ENCODE measurements at regions not wholly inside any gene's neighbourhood (a gene's known extent, or its start where the extent isn't known, plus 50 kb on each side); places are given as distances from the start of the nearest gene placed in this dataset.

- TF ChIP-seq POLR2AphosphoS5 (IDR thresholded peaks at IDR 0.05; ENCODE audit: low read depth) = no peak
- TF ChIP-seq REST (IDR thresholded peaks at IDR 0.05; ENCODE audit: unreplicated experiment) = no peak
- TF ChIP-seq, protein P1, sequence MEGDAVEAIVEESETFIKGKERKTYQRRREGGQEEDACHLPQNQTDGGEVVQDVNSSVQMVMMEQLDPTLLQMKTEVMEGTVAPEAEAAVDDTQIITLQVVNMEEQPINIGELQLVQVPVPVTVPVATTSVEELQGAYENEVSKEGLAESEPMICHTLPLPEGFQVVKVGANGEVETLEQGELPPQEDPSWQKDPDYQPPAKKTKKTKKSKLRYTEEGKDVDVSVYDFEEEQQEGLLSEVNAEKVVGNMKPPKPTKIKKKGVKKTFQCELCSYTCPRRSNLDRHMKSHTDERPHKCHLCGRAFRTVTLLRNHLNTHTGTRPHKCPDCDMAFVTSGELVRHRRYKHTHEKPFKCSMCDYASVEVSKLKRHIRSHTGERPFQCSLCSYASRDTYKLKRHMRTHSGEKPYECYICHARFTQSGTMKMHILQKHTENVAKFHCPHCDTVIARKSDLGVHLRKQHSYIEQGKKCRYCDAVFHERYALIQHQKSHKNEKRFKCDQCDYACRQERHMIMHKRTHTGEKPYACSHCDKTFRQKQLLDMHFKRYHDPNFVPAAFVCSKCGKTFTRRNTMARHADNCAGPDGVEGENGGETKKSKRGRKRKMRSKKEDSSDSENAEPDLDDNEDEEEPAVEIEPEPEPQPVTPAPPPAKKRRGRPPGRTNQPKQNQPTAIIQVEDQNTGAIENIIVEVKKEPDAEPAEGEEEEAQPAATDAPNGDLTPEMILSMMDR (conservative IDR thresholded peaks at IDR 0.05; ENCODE audit: low read depth in 2 of 2) = no peak
- TF ChIP-seq EZH2 (IDR thresholded peaks at IDR 0.05; ENCODE audit: low read depth, unreplicated experiment) = no peak
- TF ChIP-seq EZH2phosphoT487 (IDR thresholded peaks at IDR 0.05; ENCODE audit: unreplicated experiment) = no peak
- TF ChIP-seq ZNF331 (CRISPR knock-in tag; IDR thresholded peaks at IDR 0.05; ENCODE audit: low read depth) = no peak
- TF ChIP-seq CREB1 (CRISPR knock-in tag; IDR thresholded peaks at IDR 0.05; ENCODE audit: low read depth) = no peak
- TF ChIP-seq JUNB (IDR thresholded peaks at IDR 0.05; ENCODE audit: unreplicated experiment) = no peak
- TF ChIP-seq STAT1 (IDR thresholded peaks at IDR 0.05; ENCODE audit: unreplicated experiment) = no peak
- TF ChIP-seq, protein P2, sequence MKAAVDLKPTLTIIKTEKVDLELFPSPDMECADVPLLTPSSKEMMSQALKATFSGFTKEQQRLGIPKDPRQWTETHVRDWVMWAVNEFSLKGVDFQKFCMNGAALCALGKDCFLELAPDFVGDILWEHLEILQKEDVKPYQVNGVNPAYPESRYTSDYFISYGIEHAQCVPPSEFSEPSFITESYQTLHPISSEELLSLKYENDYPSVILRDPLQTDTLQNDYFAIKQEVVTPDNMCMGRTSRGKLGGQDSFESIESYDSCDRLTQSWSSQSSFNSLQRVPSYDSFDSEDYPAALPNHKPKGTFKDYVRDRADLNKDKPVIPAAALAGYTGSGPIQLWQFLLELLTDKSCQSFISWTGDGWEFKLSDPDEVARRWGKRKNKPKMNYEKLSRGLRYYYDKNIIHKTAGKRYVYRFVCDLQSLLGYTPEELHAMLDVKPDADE (IDR thresholded peaks at IDR 0.05) = no peak
- no peak for TF ChIP-seq ZNF114 (CRISPR knock-in tag; IDR thresholded peaks at IDR 0.05)
- no peak for TF ChIP-seq NANOG (IDR thresholded peaks at IDR 0.05; ENCODE audit: borderline replicate concordance)
- TF ChIP-seq, protein P3, sequence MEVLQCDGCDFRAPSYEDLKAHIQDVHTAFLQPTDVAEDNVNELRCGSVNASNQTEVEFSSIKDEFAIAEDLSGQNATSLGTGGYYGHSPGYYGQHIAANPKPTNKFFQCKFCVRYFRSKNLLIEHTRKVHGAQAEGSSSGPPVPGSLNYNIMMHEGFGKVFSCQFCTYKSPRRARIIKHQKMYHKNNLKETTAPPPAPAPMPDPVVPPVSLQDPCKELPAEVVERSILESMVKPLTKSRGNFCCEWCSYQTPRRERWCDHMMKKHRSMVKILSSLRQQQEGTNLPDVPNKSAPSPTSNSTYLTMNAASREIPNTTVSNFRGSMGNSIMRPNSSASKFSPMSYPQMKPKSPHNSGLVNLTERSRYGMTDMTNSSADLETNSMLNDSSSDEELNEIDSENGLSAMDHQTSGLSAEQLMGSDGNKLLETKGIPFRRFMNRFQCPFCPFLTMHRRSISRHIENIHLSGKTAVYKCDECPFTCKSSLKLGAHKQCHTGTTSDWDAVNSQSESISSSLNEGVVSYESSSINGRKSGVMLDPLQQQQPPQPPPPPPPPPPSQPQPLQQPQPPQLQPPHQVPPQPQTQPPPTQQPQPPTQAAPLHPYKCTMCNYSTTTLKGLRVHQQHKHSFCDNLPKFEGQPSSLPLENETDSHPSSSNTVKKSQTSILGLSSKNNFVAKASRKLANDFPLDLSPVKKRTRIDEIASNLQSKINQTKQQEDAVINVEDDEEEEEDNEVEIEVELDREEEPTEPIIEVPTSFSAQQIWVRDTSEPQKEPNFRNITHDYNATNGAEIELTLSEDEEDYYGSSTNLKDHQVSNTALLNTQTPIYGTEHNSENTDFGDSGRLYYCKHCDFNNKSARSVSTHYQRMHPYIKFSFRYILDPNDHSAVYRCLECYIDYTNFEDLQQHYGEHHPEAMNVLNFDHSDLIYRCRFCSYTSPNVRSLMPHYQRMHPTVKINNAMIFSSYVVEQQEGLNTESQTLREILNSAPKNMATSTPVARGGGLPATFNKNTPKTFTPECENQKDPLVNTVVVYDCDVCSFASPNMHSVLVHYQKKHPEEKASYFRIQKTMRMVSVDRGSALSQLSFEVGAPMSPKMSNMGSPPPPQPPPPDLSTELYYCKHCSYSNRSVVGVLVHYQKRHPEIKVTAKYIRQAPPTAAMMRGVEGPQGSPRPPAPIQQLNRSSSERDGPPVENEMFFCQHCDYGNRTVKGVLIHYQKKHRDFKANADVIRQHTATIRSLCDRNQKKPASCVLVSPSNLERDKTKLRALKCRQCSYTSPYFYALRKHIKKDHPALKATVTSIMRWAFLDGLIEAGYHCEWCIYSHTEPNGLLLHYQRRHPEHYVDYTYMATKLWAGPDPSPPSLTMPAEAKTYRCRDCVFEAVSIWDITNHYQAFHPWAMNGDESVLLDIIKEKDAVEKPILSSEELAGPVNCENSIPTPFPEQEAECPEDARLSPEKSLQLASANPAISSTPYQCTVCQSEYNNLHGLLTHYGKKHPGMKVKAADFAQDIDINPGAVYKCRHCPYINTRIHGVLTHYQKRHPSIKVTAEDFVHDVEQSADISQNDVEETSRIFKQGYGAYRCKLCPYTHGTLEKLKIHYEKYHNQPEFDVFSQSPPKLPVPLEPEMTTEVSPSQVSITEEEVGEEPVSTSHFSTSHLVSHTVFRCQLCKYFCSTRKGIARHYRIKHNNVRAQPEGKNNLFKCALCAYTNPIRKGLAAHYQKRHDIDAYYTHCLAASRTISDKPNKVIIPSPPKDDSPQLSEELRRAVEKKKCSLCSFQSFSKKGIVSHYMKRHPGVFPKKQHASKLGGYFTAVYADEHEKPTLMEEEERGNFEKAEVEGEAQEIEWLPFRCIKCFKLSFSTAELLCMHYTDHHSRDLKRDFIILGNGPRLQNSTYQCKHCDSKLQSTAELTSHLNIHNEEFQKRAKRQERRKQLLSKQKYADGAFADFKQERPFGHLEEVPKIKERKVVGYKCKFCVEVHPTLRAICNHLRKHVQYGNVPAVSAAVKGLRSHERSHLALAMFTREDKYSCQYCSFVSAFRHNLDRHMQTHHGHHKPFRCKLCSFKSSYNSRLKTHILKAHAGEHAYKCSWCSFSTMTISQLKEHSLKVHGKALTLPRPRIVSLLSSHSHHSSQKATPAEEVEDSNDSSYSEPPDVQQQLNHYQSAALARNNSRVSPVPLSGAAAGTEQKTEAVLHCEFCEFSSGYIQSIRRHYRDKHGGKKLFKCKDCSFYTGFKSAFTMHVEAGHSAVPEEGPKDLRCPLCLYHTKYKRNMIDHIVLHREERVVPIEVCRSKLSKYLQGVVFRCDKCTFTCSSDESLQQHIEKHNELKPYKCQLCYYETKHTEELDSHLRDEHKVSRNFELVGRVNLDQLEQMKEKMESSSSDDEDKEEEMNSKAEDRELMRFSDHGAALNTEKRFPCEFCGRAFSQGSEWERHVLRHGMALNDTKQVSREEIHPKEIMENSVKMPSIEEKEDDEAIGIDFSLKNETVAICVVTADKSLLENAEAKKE (CRISPR knock-in tag; IDR thresholded peaks at IDR 0.05) = no peak
Measured at GRCh38 chr2:49369101-49369500, 214.8 kb upstream of the FSHR start.

Measured in GM23338 (cell line).